Cerebellar nuclear complex (tissue), 1 donor: ENCODE measurements at regions not wholly inside any gene's neighbourhood (a gene's known extent, or its start where the extent isn't known, plus 50 kb on each side); places are given as distances from the start of the nearest gene placed in this dataset.
A peak's percentile ranks its signal among the peaks of the same experiment; 100 is the strongest.

Experiments used
- DNase-seq, 2 experiments: peaks; one replicate each; lab custom pipeline; 2025; lab: John Stamatoyannopoulos, UW

GRCh38 chr12:77352946-77353345 is 287.6 kb upstream of the E2F7 start:
- DNase-seq = no peak

GRCh38 chr12:77351860-77352259 is 286.5 kb upstream of the E2F7 start:
- no peak for DNase-seq

DNA sequence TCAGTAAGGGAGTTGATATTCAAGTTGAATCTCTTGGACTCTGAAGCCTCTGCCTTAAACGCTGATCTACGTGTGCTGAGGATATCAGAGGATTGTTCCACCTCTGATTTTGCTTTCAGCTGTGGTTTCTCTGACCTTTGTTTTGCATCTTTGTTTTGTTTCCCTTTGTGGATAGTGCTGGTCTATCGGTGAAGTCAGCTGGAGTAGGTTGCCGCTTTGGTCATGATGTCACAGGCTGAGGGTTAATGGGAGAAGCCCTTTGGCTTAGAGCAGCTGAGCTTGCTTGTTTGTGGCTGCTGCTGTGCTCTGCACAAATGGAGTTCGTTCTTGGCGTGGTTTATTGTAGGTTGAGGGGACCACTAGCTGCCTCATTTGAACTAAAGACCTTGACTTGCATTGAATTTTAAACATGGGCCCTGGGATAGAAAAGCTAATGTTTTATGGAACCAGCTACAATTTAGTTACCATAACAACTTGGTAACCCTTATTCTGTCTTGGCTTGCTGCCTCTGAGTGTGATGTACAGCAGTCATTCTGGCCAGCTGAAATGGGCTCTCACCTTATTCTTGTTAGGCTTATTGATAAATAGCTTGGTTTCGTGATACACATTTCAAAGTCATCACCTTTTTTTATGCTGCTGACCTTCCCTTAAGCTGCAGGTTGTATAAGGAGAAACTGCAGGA is 284.5 kb upstream of the E2F7 start:
- no peak for DNase-seq

- DNase-seq = no peak
These were observed 281.6 kb upstream of the E2F7 start for GRCh38 chr12:77347017-77347416.

DNA sequence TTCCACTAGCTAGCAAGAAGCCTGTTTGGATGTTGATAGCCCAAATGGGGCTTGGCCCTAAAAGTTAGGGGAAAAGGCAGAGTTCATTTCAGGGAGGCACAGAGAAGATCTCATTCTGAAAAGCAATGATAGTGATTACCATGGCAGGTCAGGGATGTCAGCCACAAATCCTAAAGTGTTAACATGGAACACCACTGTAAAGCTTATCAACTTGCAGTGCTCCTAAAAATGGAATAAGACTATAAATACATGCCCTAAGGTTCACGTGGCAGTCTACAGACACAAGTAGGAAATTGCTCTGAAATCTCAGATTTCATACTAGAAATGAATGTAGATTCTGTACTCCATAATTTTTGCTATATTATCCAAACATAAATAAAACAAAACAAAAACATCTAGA is 280.0 kb upstream of the E2F7 start:
- DNase-seq = no peak

DNA sequence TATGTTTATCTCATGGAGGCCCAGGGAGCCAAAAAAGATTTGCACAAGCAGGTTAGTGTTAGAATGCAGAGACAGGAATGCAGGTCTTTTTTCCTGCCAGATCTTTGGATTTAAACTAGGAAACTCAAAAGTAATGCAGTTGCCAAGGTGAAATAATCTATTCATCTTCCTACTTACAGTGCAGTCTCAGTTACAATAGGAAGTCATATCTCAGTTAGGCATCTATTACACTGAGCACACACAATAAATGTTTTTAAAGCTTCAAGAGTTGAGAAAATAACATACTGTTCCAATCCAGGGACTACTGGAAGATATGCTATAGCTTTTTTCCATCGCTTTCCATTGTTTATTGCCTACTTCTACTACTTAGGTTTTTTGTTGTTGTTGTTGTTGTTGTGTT is 279.3 kb upstream of the E2F7 start:
- DNase-seq = no peak

GRCh38 chr12:77343291-77343690 is 277.9 kb upstream of the E2F7 start:
- no peak for DNase-seq

GRCh38 chr12:77342253-77342652 is 276.9 kb upstream of the E2F7 start:
- no peak for DNase-seq

- DNase-seq = no peak
These were observed 274.2 kb upstream of the E2F7 start for GRCh38 chr12:77339610-77340009.

GRCh38 chr12:77337362-77337761 is 272.0 kb upstream of the E2F7 start:
- DNase-seq = no peak

GRCh38 chr12:77334806-77335205 is 269.4 kb upstream of the E2F7 start:
- DNase-seq = no peak

DNA sequence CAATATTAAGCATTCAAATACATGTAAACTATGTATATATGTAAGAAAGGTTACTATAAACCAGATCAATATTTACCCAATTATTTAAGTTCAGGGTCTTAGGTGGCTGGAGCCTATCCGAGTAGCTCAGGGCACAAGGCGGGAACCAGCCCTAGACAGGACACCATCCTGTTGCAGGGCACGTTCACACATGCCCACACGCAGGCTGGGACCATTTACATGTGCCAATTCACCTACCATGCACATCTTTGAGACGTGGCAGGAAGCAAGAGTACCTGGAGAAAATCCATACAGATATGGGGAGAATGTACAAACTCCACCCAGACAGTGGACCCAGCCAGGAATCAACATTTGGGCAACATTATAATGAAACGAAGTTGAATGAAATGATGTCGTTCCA is 263.0 kb upstream of the E2F7 start:
- no peak for DNase-seq

DNA sequence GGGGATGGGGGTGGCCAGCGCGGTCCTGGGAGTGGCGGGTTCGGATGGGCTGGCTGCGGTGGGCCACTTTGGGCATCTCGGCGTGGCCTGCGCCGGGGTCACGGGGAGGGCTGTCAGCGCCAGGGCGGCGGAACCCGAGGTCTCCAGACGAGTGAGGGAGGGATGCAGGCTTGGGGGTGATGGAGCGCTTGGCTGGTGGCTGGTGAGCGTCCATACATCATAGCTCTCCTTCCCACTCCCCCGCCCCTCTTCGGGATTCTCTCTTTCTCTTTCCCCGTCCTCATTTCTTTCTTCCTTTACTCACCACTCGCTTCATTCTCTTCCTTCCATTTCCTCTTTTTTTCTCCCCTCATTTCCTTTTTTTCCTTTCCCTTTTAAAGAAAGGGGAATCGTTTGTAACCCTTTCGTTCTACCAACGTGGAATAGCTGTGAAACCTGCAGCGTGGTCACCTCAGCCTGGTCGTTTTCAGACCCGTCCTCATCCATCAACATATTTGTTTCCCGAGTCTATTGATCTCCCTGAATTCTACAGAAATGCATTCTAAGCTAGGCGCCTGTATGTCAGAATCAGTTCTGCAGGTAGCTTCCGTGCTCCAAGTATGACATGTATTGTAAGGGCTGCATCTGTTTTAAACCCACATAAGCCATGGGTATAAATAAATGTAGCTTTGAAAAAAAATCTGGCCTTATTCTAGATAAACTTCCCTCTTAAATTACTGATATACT is 260.3 kb upstream of the E2F7 start:
- peak in 1 of 2 experiments; percentile 8 for DNase-seq

- DNase-seq = peak in 1 of 2 experiments; percentile 1
These were observed 259.5 kb upstream of the E2F7 start for GRCh38 chr12:77324763-77325468.

GRCh38 chr12:77324416-77324762 is 259.0 kb upstream of the E2F7 start:
- DNase-seq = no peak

DNA sequence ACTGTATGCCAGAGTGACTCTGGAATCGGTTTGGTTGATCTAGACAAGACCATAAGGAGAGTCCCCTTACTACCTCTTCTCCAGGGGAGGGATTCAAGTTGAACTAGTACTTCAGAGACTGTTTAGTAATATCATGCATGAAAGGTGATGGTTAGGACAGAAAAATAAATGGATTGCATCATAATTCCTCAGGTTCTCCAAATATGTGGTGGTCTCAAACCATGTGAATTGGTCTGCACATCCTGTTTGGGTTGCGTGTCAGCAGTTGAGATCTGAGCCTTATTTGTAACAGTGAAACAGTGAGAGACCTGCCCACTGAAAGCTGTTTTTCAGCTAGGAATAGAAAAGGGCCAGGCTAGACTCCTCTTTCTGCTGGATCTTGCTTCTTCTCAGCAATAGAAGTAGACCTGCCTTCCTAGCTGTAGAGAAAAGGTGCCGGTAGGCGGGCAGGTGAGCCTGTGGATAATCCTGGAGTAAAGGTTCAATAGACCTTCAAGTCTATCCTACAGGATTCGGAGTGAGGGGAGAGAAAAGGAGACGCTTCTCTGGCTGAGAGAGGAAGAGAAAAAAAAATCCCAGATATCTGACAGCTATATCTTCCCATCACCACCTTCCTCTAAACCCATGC is 258.5 kb upstream of the E2F7 start:
- no peak for DNase-seq

- no peak for DNase-seq
These were observed 253.8 kb upstream of the E2F7 start for GRCh38 chr12:77319166-77319565.

DNA sequence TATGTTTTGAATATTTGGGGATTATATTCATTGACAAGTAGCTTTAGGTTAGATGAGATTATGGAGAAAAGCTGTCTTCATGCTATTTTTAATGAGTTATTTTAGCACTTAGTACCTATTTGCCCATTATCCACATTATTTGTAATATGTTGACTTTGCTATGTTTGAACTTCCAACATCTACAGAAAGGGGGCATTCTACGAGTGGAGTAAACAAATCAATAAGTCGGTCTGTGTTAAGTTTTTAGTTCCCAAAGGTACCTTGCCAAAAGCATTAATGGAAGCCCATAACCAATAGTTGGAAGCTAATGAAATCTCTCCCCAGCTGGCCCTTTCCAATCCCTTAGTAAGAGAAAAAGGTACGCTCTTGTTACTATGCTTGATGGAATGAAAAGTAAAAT is 250.0 kb upstream of the E2F7 start:
- DNase-seq = no peak

GRCh38 chr12:77314378-77315052 is 249.1 kb upstream of the E2F7 start:
- DNase-seq = no peak

DNA sequence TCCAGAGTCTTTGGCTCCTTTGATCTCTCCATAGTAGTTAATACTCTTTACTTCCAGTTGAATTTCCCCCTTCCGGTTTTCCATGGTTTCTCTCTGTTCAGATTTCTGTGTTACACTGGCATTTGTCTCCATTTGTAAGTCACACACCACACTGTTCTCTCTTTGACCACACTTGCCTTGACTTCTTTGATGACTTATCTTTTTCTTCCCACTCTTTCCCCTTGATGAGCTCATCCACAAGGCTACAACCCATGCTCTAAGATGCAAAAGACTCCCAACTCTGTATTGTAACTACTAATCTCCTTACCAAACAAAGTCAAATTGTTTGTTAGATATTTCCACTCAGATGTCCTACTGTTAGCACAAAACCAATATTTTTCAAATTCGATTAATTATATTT is 242.7 kb upstream of the E2F7 start:
- DNase-seq = no peak

GRCh38 chr12:77300811-77301210 is 235.4 kb upstream of the E2F7 start:
- no peak for DNase-seq
